Ovary (tissue), 3 donors: ENCODE measurements at regions not wholly inside any gene's neighbourhood (a gene's known extent, or its start where the extent isn't known, plus 50 kb on each side); places are given as distances from the start of the nearest gene placed in this dataset.

Experiments
- POLR2A ChIP-seq: fragments of 450-650 bp; IDR thresholded peaks from one replicate; pipeline ENCODE4 v1.6.1; 2017; ENCODE audit warnings: antibody characterized with exemption, mild to moderate bottlenecking, moderate library complexity
- TF ChIP-seq, protein P1 (sequence below), 3 donors: fragments of 450-650 bp in 2 of 3; fragments of 200-600 bp in 1 of 3; IDR thresholded peaks; one replicate each; pipeline versions ENCODE4 v1.5.1 to v1.8.0; 2016 to 2022; ENCODE audit warnings: antibody characterized with exemption in 3 of 3, mild to moderate bottlenecking in 1 of 3
- donor health status: DM: no; HTN: no; CAD: no.

DNA sequence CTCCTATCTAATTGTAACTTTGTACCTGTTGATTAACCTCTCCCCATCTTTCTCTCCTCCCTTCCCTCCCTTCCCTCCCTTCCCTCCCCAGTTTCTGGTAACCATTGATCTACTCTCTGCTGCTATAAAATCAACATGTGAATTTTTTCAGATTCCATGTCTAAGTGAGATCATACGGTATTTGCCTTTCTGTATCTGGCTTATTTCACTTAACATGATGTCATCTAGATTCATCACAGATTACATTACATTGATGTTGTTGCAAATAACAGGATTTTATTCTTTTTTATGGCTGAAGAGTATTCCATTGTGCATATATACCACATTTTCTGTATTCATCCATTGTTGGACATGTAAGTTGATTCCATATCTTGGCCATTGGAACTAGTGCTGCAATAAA, 68.0 kb upstream of the FBXO33 start:
- TF ChIP-seq, protein P1, sequence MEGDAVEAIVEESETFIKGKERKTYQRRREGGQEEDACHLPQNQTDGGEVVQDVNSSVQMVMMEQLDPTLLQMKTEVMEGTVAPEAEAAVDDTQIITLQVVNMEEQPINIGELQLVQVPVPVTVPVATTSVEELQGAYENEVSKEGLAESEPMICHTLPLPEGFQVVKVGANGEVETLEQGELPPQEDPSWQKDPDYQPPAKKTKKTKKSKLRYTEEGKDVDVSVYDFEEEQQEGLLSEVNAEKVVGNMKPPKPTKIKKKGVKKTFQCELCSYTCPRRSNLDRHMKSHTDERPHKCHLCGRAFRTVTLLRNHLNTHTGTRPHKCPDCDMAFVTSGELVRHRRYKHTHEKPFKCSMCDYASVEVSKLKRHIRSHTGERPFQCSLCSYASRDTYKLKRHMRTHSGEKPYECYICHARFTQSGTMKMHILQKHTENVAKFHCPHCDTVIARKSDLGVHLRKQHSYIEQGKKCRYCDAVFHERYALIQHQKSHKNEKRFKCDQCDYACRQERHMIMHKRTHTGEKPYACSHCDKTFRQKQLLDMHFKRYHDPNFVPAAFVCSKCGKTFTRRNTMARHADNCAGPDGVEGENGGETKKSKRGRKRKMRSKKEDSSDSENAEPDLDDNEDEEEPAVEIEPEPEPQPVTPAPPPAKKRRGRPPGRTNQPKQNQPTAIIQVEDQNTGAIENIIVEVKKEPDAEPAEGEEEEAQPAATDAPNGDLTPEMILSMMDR (IDR thresholded peaks at IDR 0.05) = no peak
- no peak for TF ChIP-seq POLR2A
